GM18517 (cell line): ENCODE measurements at regions not wholly inside any gene's neighbourhood (a gene's known extent, or its start where the extent isn't known, plus 50 kb on each side); places are given as distances from the start of the nearest gene placed in this dataset.

Experiments
- ATAC-seq: cut with Tn5 transposase; IDR thresholded peaks from one replicate; pipeline ENCODE4 v1.9.1; 2021; ENCODE audit warnings: mild to moderate bottlenecking, moderate library complexity; ENCODE audit not compliant: unreplicated experiment

- ATAC-seq: no peak
Measured at GRCh38 chr10:92789786-92790185, 58.5 kb upstream of the EXOC6 start.

- no peak for ATAC-seq
Measured at GRCh38 chr10:92790440-92790839, 57.9 kb upstream of the EXOC6 start.

- no peak for ATAC-seq
Measured at GRCh38 chr10:92792661-92793060, 55.7 kb upstream of the EXOC6 start.
